ENCODE measurements at regions not wholly inside any gene's neighbourhood (a gene's known extent, or its start where the extent isn't known, plus 50 kb on each side); places are given as distances from the start of the nearest gene placed in this dataset.
A peak's percentile ranks its signal among the peaks of the same experiment; 100 is the strongest.

- H3K4me1 Mint-ChIP-seq, result peaks cover 78% of the 10 kb centered on the region
- ChIA-PET POLR2A (no interaction called here), CTCF (interaction anchor here (1.0 kb wide), 1 partner anchor 17 kb away, joined by 3 read pairs; no protein-coding TSS in a partner anchor)
- H3K4me3 Mint-ChIP-seq, result peak overlapping the region; percentile 21
- TF ChIP-seq CDX4 (CRISPR knock-in tag; IDR thresholded peaks at IDR 0.05; ENCODE audit: borderline replicate concordance) (no peak), NFE2L1 (CRISPR knock-in tag; IDR thresholded peaks at IDR 0.05) (no peak), E2F1 (CRISPR knock-in tag; IDR thresholded peaks at IDR 0.05) (no peak), GRHL2 (CRISPR knock-in tag; IDR thresholded peaks at IDR 0.05; ENCODE audit: insufficient replicate concordance, severe bottlenecking) (no peak), ZNF317 (CRISPR knock-in tag; IDR thresholded peaks at IDR 0.05; ENCODE audit: borderline replicate concordance, low read depth) (no peak), NFYB (CRISPR knock-in tag; conservative IDR thresholded peaks at IDR 0.05; ENCODE audit: low read depth) (no peak), ESRRA (CRISPR knock-in tag; IDR thresholded peaks at IDR 0.05; ENCODE audit: borderline replicate concordance) (no peak), ZNF232 (CRISPR knock-in tag; IDR thresholded peaks at IDR 0.05) (no peak), PREB (CRISPR knock-in tag; IDR thresholded peaks at IDR 0.05; ENCODE audit: borderline replicate concordance) (no peak)
- H3K9me3 Mint-ChIP-seq, result peaks cover 8% of the 10 kb centered on the region
- DNase-seq (ENCODE audit: low spot score), result no peak
- peaks cover 14% of the 10 kb centered on the region for H3K27me3 Mint-ChIP-seq (ENCODE audit: low read depth)
- no peak; the same call in none of the 2 replicates for ATAC-seq
- H3K27ac Mint-ChIP-seq, result peak overlapping the region; percentile 71
- H3K36me3 Mint-ChIP-seq, result peaks cover 5% of the 10 kb centered on the region
Observed at GRCh38 chr14:97027256-97027999, 230.2 kb downstream of the VRK1 start.

- Mint-ChIP-seq H3K4me3 (no peak overlapping the region), H3K36me3 (peaks cover 5% of the 10 kb centered on the region), H3K27ac (no peak overlapping the region), H3K4me1 (peaks cover 73% of the 10 kb centered on the region), H3K9me3 (peaks cover 8% of the 10 kb centered on the region), H3K27me3 (ENCODE audit: low read depth) (peaks cover 20% of the 10 kb centered on the region)
- ATAC-seq (no peak), DNase-seq (ENCODE audit: low spot score) (no peak)
- POLR2A ChIA-PET, result no interaction called here
- CTCF ChIA-PET, result interaction anchor here (1.0 kb wide), 1 partner anchor 18 kb away, joined by 3 read pairs; no protein-coding TSS in a partner anchor
- no peak for TF ChIP-seq PRDM15 (CRISPR knock-in tag; IDR thresholded peaks at IDR 0.05)
- TF ChIP-seq IRF1 (CRISPR knock-in tag; IDR thresholded peaks at IDR 0.05), result no peak
- no peak for TF ChIP-seq ZNF281 (CRISPR knock-in tag; IDR thresholded peaks at IDR 0.05)
- TF ChIP-seq FOXP4 (CRISPR knock-in tag; IDR thresholded peaks at IDR 0.05), result no peak
- TF ChIP-seq FOXP1 (CRISPR knock-in tag; IDR thresholded peaks at IDR 0.05; ENCODE audit: borderline replicate concordance), result no peak
- TF ChIP-seq CREB1 (CRISPR knock-in tag; IDR thresholded peaks at IDR 0.05), result no peak
- TF ChIP-seq MLX (CRISPR knock-in tag; IDR thresholded peaks at IDR 0.05), result no peak
- no peak for TF ChIP-seq ETV6 (CRISPR knock-in tag; IDR thresholded peaks at IDR 0.05)
- TF ChIP-seq SMAD3 (CRISPR knock-in tag; IDR thresholded peaks at IDR 0.05; ENCODE audit: borderline replicate concordance), result no peak
Observed at GRCh38 chr14:97028382-97028781, 231.2 kb downstream of the VRK1 start.

Measured in WTC11 (cell line).